T1000 (cell line): ENCODE measurements at regions not wholly inside any gene's neighbourhood (a gene's known extent, or its start where the extent isn't known, plus 50 kb on each side); places are given as distances from the start of the nearest gene placed in this dataset.
"Not testable (repeated sequence)": the region's sequence is repeated elsewhere in the genome, so short reads cannot be mapped to it uniquely, and the experiment has no call there.

Source experiments
- DNase-seq: peaks from one replicate; lab custom pipeline; 2025; ENCODE audit warnings: mixed read lengths; lab: John Stamatoyannopoulos, UW

GRCh38 chr2:55771612-55772011, 78.0 kb upstream of the PNPT1 start:
- no peak for DNase-seq

GRCh38 chr2:55768991-55769390, 75.3 kb upstream of the PNPT1 start:
- no peak for DNase-seq

GRCh38 chr2:55766947-55767346, 73.3 kb upstream of the PNPT1 start:
- DNase-seq, result no peak

GRCh38 chr2:55765708-55766107, 72.1 kb upstream of the PNPT1 start:
- not testable (repeated sequence) for DNase-seq

GRCh38 chr2:55763721-55764120, 70.1 kb upstream of the PNPT1 start:
- no peak for DNase-seq

- DNase-seq, result no peak
Observed at GRCh38 chr2:55761526-55761925, 67.9 kb upstream of the PNPT1 start.

GRCh38 chr2:55761024-55761423, 67.4 kb upstream of the PNPT1 start:
- DNase-seq, result no peak

- no peak for DNase-seq
Observed at GRCh38 chr2:55760125-55760524, 66.5 kb upstream of the PNPT1 start.

- DNase-seq, result no peak
Observed at GRCh38 chr2:55759271-55759921, 65.8 kb upstream of the PNPT1 start.

GRCh38 chr2:55751966-55752365, 58.3 kb upstream of the PNPT1 start:
- DNase-seq, result no peak

- no peak for DNase-seq
Observed at GRCh38 chr2:55743583-55743982, 49.9 kb upstream of the PNPT1 start.
